ENCODE measurements at regions not wholly inside any gene's neighbourhood (a gene's known extent, or its start where the extent isn't known, plus 50 kb on each side); places are given as distances from the start of the nearest gene placed in this dataset.

DNA sequence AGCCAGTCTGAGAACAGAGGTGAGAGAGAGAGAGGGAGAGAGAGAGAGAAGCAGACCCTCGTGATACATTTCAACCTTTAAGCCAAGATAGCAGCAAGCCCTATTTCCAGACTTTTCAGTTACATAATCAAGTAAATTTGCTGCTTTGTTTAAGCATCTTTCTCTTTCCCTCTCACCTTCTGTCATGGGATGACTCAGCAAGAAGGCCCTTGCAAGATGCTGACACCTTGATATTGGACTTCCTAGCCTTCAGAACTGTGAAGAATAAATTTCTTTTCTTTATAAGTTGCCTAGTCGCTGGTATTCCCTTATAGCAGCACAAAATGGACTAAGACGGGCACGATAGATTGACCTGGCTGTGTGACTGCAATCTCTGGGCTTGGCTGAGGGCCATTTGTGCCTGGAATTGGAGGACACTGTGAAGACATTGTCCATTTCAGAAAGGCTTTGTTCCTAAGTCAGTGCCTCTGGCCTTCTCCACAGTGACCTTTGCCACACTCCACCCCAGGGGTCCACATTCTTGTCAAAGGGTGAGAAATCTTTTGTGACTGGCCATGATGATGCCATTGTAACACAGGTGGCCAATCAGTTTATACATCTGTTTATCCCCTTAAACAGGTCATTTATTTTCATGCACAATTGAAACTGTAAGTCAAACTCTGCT, 51.3 kb upstream of the ITSN2 start:
- TF ChIP-seq, protein P1, sequence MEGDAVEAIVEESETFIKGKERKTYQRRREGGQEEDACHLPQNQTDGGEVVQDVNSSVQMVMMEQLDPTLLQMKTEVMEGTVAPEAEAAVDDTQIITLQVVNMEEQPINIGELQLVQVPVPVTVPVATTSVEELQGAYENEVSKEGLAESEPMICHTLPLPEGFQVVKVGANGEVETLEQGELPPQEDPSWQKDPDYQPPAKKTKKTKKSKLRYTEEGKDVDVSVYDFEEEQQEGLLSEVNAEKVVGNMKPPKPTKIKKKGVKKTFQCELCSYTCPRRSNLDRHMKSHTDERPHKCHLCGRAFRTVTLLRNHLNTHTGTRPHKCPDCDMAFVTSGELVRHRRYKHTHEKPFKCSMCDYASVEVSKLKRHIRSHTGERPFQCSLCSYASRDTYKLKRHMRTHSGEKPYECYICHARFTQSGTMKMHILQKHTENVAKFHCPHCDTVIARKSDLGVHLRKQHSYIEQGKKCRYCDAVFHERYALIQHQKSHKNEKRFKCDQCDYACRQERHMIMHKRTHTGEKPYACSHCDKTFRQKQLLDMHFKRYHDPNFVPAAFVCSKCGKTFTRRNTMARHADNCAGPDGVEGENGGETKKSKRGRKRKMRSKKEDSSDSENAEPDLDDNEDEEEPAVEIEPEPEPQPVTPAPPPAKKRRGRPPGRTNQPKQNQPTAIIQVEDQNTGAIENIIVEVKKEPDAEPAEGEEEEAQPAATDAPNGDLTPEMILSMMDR (IDR thresholded peaks at IDR 0.05; ENCODE audit: insufficient read depth, missing control alignments), result no peak
- FAIRE-seq (no peak), DNase-seq (ENCODE audit: insufficient read length, low spot score) (no peak)

DNA sequence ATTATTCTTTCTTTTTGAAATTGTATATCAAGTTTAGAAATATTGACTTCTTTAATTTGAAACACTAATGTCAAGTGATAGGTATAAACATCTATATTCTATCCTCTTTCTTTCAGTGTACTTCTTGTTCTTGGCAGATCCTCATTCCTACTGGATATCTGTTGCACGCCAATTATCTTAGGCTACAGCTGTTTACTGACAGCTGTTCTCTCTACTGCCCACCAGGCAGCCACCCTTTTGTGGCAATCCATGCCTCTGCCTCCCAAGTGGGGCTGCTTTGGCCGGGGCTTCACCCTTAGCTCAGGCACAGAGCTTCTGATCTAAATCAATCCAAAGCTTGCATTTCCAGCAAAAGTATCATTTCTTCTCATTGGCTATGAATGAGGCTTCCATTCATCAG, 50.6 kb upstream of the ITSN2 start:
- TF ChIP-seq, protein P1 (IDR thresholded peaks at IDR 0.05; ENCODE audit: insufficient read depth, missing control alignments), result no peak
- DNase-seq (ENCODE audit: insufficient read length, low spot score) (no peak), FAIRE-seq (no peak)

DNA sequence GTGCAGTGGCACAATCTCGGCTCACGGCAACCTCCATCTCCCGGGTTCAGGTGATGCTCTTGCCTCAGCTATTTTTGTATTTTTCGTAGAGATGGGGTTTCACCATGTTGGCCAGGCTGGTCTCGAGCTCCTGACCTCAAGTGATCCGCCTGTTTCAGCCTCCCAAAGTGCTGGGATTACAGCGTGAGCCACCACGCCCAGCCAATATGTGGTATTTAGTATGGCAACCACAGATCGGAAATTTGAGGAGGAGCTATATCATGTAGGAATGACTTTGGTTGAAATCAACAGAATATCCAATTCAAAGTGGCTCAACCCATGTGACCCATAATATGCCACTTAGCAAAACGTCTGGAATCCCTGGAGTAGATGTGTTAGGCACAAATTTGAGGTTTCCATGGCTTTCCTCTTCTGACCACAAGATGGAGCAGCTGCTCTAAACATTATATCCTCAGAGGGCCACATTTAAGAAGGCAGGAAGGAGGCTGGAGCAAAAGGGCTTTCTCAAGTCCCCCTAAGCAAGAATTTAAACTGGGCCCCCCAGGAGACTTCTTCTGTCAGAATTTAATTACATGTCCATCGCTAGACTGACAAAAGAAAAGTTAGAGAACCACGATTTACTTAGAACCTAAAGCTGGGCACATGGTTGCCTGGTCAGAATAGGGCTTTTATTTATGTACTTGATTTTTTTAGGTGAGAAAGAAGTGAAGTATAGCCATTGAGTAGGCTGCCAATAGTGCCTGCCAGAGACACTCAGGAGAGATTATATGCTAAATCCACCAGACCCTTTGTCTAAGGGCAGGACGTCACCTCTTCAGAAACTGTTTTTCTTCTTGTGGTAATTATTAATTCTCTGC, 49.6 kb upstream of the ITSN2 start:
- DNase-seq (ENCODE audit: insufficient read length, low spot score), result peak; percentile 47
- TF ChIP-seq, protein P1 (IDR thresholded peaks at IDR 0.05; ENCODE audit: insufficient read depth, missing control alignments), result peak; percentile 95

More for the DNA sequence above, 49.6 kb upstream of the ITSN2 start:
- no peak for FAIRE-seq
